B cell (primary cell): ENCODE measurements at regions not wholly inside any gene's neighbourhood (a gene's known extent, or its start where the extent isn't known, plus 50 kb on each side); places are given as distances from the start of the nearest gene placed in this dataset.

ENCODE experiments used
- CTCF ChIP-seq: fragments of 200-600 bp; IDR thresholded peaks from one replicate; pipeline ENCODE4 v1.8.0; 2022; ENCODE audit warnings: antibody characterized with exemption, mild to moderate bottlenecking
- EZH2 ChIP-seq: IDR thresholded peaks from 2 replicates; pipeline ENCODE4 v1.6.1; 2012; ENCODE audit warnings: borderline replicate concordance, low read depth, mild to moderate bottlenecking, moderate library complexity, low read length; ENCODE audit not compliant: insufficient read depth, poor library complexity, severe bottlenecking

DNA sequence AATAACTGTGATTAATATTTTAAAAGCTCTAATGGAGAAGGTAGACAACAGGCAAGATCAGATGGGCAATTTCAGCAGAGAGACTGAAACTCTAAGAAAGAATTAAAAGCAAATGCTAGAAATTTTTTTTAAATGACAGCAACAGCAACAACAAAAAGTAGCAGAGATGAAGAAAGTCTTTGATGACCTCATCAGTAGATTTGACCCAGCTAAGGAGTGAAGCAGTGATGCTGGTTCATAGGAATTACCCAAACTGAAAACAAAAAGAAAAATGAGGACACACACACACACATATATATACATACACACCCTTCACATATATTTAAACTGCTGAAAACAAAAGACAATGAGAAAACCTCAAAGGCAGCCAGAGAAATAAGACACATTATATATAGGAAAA lies 197.6 kb upstream of the ARID1B start:
- TF ChIP-seq CTCF (no peak), EZH2 (no peak)
